Colonic mucosa (tissue), 4 donors: ENCODE measurements at regions not wholly inside any gene's neighbourhood (a gene's known extent, or its start where the extent isn't known, plus 50 kb on each side); places are given as distances from the start of the nearest gene placed in this dataset.

Experiments used
- DNase-seq: peaks from one replicate; pipeline ENCODE4 v3.0.0-alpha.2; 2020
- H3K27ac ChIP-seq: fragments of 200-600 bp; one replicate; pipeline ENCODE4 v1.8.0; 2021
- H3K27me3 ChIP-seq: fragments of 200-600 bp; one replicate; pipeline ENCODE4 v1.8.0; 2021
- H3K36me3 ChIP-seq: fragments of 200-600 bp; one replicate; pipeline ENCODE4 v1.8.0; 2021
- H3K4me1 ChIP-seq: fragments of 200-600 bp; one replicate; pipeline ENCODE4 v1.8.0; 2021; ENCODE audit warnings: mild to moderate bottlenecking
- H3K4me3 ChIP-seq: fragments of 200-600 bp; one replicate; pipeline ENCODE4 v1.8.0; 2021
- H3K9ac ChIP-seq, 2 donors: one replicate each; pipeline ENCODE4 v1.7.0; 2013; ENCODE audit warnings: control low read depth in 2 of 2, low read depth in 2 of 2, low read length in 2 of 2
- H3K9me3 ChIP-seq: fragments of 200-600 bp; one replicate; pipeline ENCODE4 v1.8.0; 2021
- intact Hi-C: fragments of 100-400 bp; cut with DNase I; formaldehyde crosslinking; loops from one replicate; pipeline ENCODE4 v1.14.1; 2022
- TF ChIP-seq, protein P1 (sequence below): fragments of 200-600 bp; IDR thresholded peaks from one replicate; pipeline ENCODE4 v1.8.0; 2022; ENCODE audit warnings: antibody characterized with exemption, mild to moderate bottlenecking
- donor health status: healthy.
- donor health status: DM: no; HTN: no; CAD: no.
- donor health status: DM: no; HTN: no; CAD: no.

DNA sequence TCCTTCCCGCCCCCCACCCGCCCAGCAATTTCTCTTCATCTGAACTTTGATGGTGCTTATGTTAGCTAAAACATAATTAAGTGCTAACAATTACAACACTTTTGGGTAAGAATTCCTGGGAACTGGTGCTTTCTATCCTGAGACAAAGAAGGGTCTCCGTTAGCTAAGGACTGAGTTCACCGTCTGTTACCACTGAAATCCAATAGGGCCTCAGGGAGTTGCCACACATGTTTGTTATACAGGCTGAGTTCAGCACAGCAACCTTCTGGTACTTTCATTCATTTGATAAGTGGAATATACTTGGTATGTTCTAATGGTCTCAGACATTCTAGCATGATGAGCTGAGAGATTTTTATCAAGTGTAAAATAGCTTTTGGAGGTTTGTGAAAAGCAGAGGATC lies 437.9 kb downstream of the EFNA5 start:
- no peak for DNase-seq
- Histone ChIP-seq H3K36me3 (no peaks in the 10 kb centered on the region), H3K4me3 (no peak overlapping the region), H3K4me1 (no peaks in the 10 kb centered on the region), H3K27me3 (no peaks in the 10 kb centered on the region), H3K9me3 (no peaks in the 10 kb centered on the region), H3K9ac (no peak overlapping the region), H3K27ac (no peak overlapping the region)
- TF ChIP-seq, protein P1, sequence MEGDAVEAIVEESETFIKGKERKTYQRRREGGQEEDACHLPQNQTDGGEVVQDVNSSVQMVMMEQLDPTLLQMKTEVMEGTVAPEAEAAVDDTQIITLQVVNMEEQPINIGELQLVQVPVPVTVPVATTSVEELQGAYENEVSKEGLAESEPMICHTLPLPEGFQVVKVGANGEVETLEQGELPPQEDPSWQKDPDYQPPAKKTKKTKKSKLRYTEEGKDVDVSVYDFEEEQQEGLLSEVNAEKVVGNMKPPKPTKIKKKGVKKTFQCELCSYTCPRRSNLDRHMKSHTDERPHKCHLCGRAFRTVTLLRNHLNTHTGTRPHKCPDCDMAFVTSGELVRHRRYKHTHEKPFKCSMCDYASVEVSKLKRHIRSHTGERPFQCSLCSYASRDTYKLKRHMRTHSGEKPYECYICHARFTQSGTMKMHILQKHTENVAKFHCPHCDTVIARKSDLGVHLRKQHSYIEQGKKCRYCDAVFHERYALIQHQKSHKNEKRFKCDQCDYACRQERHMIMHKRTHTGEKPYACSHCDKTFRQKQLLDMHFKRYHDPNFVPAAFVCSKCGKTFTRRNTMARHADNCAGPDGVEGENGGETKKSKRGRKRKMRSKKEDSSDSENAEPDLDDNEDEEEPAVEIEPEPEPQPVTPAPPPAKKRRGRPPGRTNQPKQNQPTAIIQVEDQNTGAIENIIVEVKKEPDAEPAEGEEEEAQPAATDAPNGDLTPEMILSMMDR: no peak
- intact Hi-C loops: no loop called here

DNA sequence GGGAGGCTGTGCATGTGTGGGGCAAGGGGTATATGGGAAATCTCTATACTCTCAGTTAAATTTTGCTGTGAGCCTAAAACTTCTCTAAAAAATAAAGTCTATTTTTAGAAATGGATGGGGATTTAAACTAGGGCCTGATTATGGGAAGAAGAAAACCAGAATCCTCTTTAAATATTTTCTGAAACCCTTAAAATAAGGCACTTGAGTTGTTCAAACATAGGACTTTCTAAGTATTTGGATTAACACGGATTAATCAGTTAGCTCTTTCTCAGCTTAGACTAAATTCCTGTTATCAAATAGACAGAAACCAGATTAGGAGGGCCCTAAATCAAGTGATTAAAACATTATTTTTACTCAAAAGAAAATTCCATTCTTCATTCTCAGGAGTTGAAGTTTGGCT lies 438.4 kb downstream of the EFNA5 start:
- H3K9me3 ChIP-seq: no peaks in the 10 kb centered on the region
- intact Hi-C loops: no loop called here
- H3K4me1 ChIP-seq: no peaks in the 10 kb centered on the region
- TF ChIP-seq, protein P1: no peak
- no peak overlapping the region for H3K27ac ChIP-seq
- no peak overlapping the region for H3K9ac ChIP-seq
- DNase-seq: no peak
- no peak overlapping the region for H3K4me3 ChIP-seq
- H3K27me3 ChIP-seq: no peaks in the 10 kb centered on the region
- H3K36me3 ChIP-seq: no peaks in the 10 kb centered on the region

DNA sequence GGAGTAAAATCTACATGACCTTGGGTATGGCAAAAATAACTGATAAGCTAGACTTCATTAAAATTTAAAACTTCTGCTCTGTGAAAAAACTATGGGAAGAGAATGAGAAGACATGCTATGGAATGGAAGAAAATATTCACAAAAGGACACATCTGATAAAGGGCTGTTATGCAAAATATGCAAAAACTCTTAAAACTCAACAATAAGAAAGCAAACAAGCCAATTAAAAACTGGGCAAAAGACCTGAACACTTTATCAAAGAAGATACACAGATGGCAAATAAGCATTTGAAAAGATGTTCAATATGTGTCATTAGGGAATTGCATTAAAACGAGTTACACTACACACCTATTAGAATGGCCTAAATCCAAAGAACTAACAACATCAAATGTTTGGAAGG lies 439.5 kb downstream of the EFNA5 start:
- DNase-seq: no peak

DNA sequence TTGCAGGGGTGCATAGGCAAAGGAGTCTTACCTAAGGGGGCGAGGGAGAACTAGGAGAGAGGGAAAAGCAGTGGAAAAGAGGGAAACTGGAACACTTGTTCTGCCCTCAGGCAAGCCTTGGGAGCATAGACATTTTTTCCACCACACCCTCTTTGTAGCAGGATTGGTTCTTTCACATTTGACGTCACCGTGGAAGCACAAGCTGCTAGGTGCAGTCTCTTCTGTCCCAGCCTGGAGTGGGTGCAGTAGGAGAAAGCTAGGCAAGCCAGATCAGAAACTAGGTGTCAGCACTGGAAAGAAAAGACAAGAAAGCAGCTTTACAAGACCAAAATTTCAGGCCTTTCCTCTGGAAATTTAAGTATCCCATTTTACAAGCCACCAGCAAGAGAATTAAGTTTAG lies 440.4 kb downstream of the EFNA5 start:
- H3K9me3 ChIP-seq: no peaks in the 10 kb centered on the region
- no peak for DNase-seq
- H3K4me3 ChIP-seq: no peak overlapping the region
- intact Hi-C loops: no loop called here
- TF ChIP-seq, protein P1: no peak
- no peak overlapping the region for H3K9ac ChIP-seq
- H3K36me3 ChIP-seq: no peaks in the 10 kb centered on the region
- H3K4me1 ChIP-seq: no peaks in the 10 kb centered on the region
- no peak overlapping the region for H3K27ac ChIP-seq
- H3K27me3 ChIP-seq: no peaks in the 10 kb centered on the region

More for the DNA sequence above, 439.5 kb downstream of the EFNA5 start:
- intact Hi-C loops: no loop called here
- Histone ChIP-seq H3K27me3 (no peaks in the 10 kb centered on the region), H3K4me3 (no peak overlapping the region), H3K9me3 (no peaks in the 10 kb centered on the region), H3K27ac (no peak overlapping the region), H3K4me1 (no peaks in the 10 kb centered on the region), H3K36me3 (no peaks in the 10 kb centered on the region), H3K9ac (no peak overlapping the region)
- TF ChIP-seq, protein P1: no peak

DNA sequence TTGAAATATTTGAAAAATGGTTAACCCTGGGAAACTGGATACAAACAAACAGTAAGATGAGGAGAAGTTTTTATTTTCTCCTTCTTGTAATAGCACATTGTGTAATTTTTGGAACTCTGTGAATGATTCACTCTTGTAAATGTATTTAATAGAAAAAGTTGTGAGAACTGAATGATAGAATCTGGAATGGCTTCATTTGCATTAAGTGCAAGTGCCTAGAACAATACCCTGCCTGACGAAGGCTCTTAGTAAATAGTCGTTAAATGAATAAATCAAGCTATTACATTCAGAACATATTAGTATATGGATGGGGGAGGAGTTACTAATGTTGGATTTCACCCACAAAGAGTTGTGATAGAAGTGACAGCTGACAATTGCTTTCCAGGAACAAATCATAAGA lies 442.5 kb downstream of the EFNA5 start:
- no peak overlapping the region for H3K9ac ChIP-seq
- no peak for DNase-seq
- H3K9me3 ChIP-seq: no peaks in the 10 kb centered on the region
- H3K27me3 ChIP-seq: no peaks in the 10 kb centered on the region
- H3K36me3 ChIP-seq: no peaks in the 10 kb centered on the region
- no peaks in the 10 kb centered on the region for H3K4me1 ChIP-seq
- H3K4me3 ChIP-seq: no peak overlapping the region
- intact Hi-C loops: no loop called here
- H3K27ac ChIP-seq: no peak overlapping the region
- TF ChIP-seq, protein P1: no peak

DNA sequence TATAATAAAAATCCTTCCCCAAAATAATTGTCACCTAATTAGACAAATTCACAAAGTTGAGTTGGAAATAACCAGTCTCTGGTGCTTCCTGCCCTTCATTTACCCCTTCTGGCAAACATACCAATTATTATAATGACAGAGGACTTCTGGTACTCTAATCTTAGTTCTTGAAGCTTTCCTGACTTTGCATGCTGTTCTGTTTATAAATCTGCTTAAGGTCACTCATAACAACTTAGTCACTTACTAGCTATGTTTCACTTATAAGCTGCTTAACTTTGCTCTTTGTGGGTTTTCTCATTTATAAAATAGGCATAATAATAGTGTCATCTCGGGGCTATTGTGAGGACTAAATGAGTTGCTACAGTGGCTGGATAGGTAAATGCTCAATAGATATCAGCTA lies 446.5 kb downstream of the EFNA5 start:
- DNase-seq: no peak
- Histone ChIP-seq H3K4me1 (no peaks in the 10 kb centered on the region), H3K27me3 (peaks cover 3% of the 10 kb centered on the region), H3K4me3 (no peak overlapping the region), H3K9me3 (no peaks in the 10 kb centered on the region), H3K9ac (no peak overlapping the region), H3K27ac (no peak overlapping the region), H3K36me3 (no peaks in the 10 kb centered on the region)
- TF ChIP-seq, protein P1: no peak
- intact Hi-C loops: no loop called here
